Thyroid gland (tissue), 4 donors: ENCODE measurements at regions not wholly inside any gene's neighbourhood (a gene's known extent, or its start where the extent isn't known, plus 50 kb on each side); places are given as distances from the start of the nearest gene placed in this dataset.
A peak's percentile ranks its signal among the peaks of the same experiment; 100 is the strongest.

Experiments
- DNase-seq, 2 donors: peaks; one replicate each; pipeline ENCODE4 v3.0.0-alpha.2; 2019
- H3K27ac ChIP-seq, 3 donors: fragments of 200-600 bp; sonication (generic); 1 replicate in 2 of 3; 2 replicates in 1 of 3; pipeline ENCODE4 v1.5.1; 2016 to 2019; ENCODE audit warnings: mild to moderate bottlenecking in 1 of 3, moderate library complexity in 1 of 3
- H3K27me3 ChIP-seq: fragments of 200-600 bp; sonication (generic); one replicate; pipeline ENCODE4 v1.5.1; 2019
- H3K36me3 ChIP-seq, 2 donors: fragments of 200-600 bp; sonication (generic); one replicate each; pipeline ENCODE4 v1.5.1; 2016 to 2019
- H3K4me1 ChIP-seq, 2 donors: fragments of 200-600 bp; sonication (generic); one replicate each; pipeline ENCODE4 v1.5.1; 2017 to 2019
- H3K4me3 ChIP-seq, 3 donors: fragments of 200-600 bp; sonication (generic); replicated peaks in 1 of 3; 1 replicate in 2 of 3; 2 replicates in 1 of 3; pipeline ENCODE4 v1.5.1; 2016; ENCODE audit warnings: mild to moderate bottlenecking in 1 of 3
- H3K9me3 ChIP-seq: fragments of 200-600 bp; sonication (generic); one replicate; pipeline ENCODE4 v1.5.1; 2017
- POLR2A ChIP-seq, 2 donors: fragments of 450-650 bp; IDR thresholded peaks; one replicate each; pipeline ENCODE4 v1.6.1; 2017; ENCODE audit warnings: antibody characterized with exemption in 2 of 2, mild to moderate bottlenecking in 2 of 2, moderate library complexity in 1 of 2
- WGBS, 2 donors: methylation state at CpG; one replicate each; pipeline ENCODE4 v1.1.5; 2017; 5-methylcytosine and 5-hydroxymethylcytosine counted together
- intact Hi-C: fragments of 100-400 bp; cut with DNase I; formaldehyde crosslinking; loops from one replicate; pipeline ENCODE4 v1.15.1; 2023
- TF ChIP-seq, protein P1 (sequence below), 6 experiments: fragments of 200-600 bp in 3 of 6; fragments of 450-650 bp in 3 of 6; sonication (generic) in 3 of 6; IDR thresholded peaks; one replicate each; pipeline ENCODE4 v1.5.1; 2016 to 2019; ENCODE audit warnings: antibody characterized with exemption in 6 of 6, mild to moderate bottlenecking in 2 of 6, inconsistent platforms in 1 of 6, moderate library complexity in 1 of 6

DNA sequence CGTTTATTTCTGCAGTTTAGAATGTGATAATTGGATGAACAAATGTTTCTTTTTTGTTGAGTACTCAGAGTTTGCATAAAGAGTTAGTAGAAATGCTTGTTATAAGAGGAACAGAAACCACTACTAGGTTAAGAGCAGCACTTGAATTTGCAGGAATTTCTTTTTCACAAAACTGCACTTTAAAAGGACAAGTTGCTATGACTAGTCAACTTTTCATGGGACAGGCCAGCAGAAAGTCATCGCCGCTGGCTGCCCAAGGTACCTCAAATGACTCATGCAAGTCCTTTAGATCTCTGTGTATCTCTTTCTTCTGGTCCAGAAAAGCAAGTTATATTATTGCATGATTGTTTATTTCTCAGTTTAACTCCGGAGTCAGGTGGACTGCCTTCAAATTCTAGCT is 97.3 kb upstream of the HMHB1 start:
- H3K4me1 ChIP-seq: peaks cover 51 to 60% of the 10 kb centered on the region in 2 donors
- peak; percentile 84 to 85 for DNase-seq
- H3K4me3 ChIP-seq: no peak overlapping the region
- TF ChIP-seq POLR2A (IDR thresholded peaks at IDR 0.05): no peak
- TF ChIP-seq, protein P1, sequence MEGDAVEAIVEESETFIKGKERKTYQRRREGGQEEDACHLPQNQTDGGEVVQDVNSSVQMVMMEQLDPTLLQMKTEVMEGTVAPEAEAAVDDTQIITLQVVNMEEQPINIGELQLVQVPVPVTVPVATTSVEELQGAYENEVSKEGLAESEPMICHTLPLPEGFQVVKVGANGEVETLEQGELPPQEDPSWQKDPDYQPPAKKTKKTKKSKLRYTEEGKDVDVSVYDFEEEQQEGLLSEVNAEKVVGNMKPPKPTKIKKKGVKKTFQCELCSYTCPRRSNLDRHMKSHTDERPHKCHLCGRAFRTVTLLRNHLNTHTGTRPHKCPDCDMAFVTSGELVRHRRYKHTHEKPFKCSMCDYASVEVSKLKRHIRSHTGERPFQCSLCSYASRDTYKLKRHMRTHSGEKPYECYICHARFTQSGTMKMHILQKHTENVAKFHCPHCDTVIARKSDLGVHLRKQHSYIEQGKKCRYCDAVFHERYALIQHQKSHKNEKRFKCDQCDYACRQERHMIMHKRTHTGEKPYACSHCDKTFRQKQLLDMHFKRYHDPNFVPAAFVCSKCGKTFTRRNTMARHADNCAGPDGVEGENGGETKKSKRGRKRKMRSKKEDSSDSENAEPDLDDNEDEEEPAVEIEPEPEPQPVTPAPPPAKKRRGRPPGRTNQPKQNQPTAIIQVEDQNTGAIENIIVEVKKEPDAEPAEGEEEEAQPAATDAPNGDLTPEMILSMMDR (IDR thresholded peaks at IDR 0.05): no peak
- peak overlapping the region; percentile 63 to 86 (median 77) for H3K27ac ChIP-seq
- no peaks in the 10 kb centered on the region for H3K36me3 ChIP-seq
- no peaks in the 10 kb centered on the region for H3K9me3 ChIP-seq
- 32 to 46% methylated on average over 4 of the region's 4 CpGs for WGBS, 2 donors
- intact Hi-C loops: no loop called here
- H3K27me3 ChIP-seq: no peaks in the 10 kb centered on the region

DNA sequence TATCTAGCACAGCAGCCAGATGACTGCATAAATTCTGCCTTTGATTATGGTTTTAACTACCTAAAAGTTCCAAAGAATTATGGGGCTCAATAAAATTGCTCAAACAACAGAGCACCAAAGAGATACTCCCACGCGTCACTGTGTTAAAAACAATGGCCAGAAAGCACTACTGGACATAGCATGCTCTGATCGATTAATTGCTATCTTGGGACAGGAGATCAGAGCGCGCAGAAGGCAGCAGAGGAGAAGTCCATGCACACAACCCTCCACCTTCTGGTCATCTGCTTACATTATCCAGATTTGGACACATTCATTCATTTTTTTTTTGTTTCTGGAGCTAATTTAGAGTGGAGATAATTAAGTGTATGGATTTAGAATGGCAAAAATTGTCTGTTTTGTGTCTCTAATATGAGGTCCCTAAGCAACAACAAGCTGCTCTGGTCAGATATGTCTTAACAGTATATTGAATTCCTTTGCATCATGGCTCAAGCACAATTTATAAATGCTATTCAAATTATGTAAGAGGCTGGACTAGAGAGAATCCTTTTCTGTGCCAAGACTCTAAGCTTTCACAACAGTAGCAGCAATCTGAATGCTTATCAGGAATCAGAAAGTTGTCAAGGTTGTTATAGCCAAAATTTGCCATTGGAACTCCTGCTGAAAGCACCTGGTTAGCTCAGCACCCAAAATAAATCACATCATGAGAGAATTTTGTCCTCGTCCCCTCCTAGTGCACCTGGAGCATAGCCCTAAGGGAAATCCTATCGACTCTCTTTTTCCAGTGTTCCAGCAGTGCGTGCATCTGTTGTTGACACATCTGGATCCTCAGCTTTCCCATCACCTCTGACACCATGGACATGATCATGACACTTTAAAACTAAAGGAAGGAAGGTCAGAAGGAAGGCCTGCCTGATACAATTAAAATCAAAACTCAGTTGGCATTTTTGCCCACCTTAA is 98.6 kb upstream of the HMHB1 start:
- no peaks in the 10 kb centered on the region for H3K36me3 ChIP-seq
- intact Hi-C loops: no loop called here
- TF ChIP-seq, protein P1 (IDR thresholded peaks at IDR 0.05): no peak
- TF ChIP-seq POLR2A (IDR thresholded peaks at IDR 0.05): no peak
- peaks cover 55 to 64% of the 10 kb centered on the region in 2 donors for H3K4me1 ChIP-seq
- WGBS, 2 donors: 77 to 81% methylated on average over 8 of the region's 8 CpGs
- H3K27ac ChIP-seq: peak overlapping the region; percentile 63 to 86 (median 77)
- no peaks in the 10 kb centered on the region for H3K9me3 ChIP-seq
- H3K4me3 ChIP-seq: no peak overlapping the region
- no peaks in the 10 kb centered on the region for H3K27me3 ChIP-seq
- no peak for DNase-seq

DNA sequence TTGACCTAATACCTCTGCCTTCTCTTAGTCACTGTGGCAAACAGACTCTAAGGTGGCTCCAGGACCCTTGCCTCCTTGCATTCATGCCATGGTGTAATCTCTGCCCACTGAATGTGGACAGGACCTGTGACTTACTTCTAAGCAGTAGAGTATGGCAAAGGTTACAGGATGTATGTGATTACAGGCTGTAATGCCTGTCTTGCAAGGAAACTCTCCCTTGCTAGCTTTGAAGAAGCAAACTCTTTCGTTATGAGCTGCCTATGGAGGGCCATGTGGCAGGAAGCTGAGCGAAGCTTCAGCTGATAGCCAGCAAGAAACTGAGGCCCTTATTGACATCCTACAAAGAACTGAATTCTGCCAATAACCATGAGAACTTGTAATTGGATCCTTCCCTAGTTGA is 103.3 kb upstream of the HMHB1 start:
- H3K9me3 ChIP-seq: no peaks in the 10 kb centered on the region
- H3K27ac ChIP-seq: no peak overlapping the region
- H3K4me1 ChIP-seq: peaks cover 48 to 49% of the 10 kb centered on the region in 2 donors
- no peak overlapping the region for H3K4me3 ChIP-seq
- H3K27me3 ChIP-seq: no peaks in the 10 kb centered on the region
- intact Hi-C loops: no loop called here
- DNase-seq: no peak
- no peaks in the 10 kb centered on the region for H3K36me3 ChIP-seq
- 79 to 91% methylated on average over 2 of the region's 2 CpGs for WGBS, 2 donors
- TF ChIP-seq, protein P1 (IDR thresholded peaks at IDR 0.05): no peak
- TF ChIP-seq POLR2A (IDR thresholded peaks at IDR 0.05): no peak

DNA sequence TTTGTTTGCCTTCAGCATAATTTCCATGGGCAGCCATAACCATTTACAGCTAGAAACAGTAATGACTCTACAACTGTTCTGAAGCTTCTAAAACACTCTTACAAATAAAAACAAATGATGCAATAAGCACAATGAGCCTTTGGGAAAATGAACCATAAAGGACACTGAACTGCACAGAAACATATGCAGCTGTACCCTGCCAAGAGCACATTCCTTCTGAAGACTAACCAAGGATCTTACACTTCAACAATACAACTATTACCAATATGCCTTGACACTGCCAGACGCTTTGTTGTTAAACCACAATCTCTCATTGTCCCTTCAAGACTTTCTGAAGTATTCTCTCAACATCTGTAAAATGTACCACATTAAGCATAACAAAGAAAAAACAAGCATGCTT is 104.2 kb upstream of the HMHB1 start:
- 28 to 43% methylated on average over 1 of the region's 1 CpG for WGBS, 2 donors
- Histone ChIP-seq H3K27ac (no peak overlapping the region), H3K36me3 (no peaks in the 10 kb centered on the region), H3K9me3 (no peaks in the 10 kb centered on the region), H3K4me3 (no peak overlapping the region), H3K27me3 (no peaks in the 10 kb centered on the region), H3K4me1 (peaks cover 39 to 40% of the 10 kb centered on the region in 2 donors)
- TF ChIP-seq POLR2A (IDR thresholded peaks at IDR 0.05): no peak
- TF ChIP-seq, protein P1 (IDR thresholded peaks at IDR 0.05): no peak
- intact Hi-C loops: no loop called here
- DNase-seq: no peak

DNA sequence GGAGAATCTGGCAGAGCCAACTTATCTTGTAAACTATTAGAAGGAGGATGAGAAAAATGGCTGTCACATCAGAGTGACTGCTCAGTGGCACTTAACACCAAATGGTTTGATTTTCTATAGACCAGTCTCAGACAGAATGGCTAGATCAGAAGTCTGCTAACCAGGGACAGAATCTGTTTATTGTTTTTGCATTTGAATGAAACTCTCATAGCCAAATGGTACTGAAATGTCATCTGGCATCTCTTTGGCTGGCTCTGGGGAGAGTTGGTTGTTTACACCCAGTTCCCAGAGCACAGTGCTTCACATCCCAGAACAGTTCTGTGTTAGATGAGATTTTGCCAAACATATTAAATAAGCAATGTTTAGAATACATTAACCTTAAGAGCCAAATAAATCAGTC is 106.6 kb upstream of the HMHB1 start:
- Histone ChIP-seq H3K4me1 (peaks cover 16 to 19% of the 10 kb centered on the region in 2 donors), H3K27me3 (no peaks in the 10 kb centered on the region), H3K4me3 (no peak overlapping the region), H3K36me3 (no peaks in the 10 kb centered on the region), H3K9me3 (no peaks in the 10 kb centered on the region), H3K27ac (no peak overlapping the region)
- no peak for DNase-seq
- intact Hi-C loops: no loop called here
- TF ChIP-seq, protein P1 (IDR thresholded peaks at IDR 0.05): no peak
- no peak for TF ChIP-seq POLR2A (IDR thresholded peaks at IDR 0.05)
